ENCODE measurements at regions not wholly inside any gene's neighbourhood (a gene's known extent, or its start where the extent isn't known, plus 50 kb on each side); places are given as distances from the start of the nearest gene placed in this dataset.
"Not testable (repeated sequence)": the region's sequence is repeated elsewhere in the genome, so short reads cannot be mapped to it uniquely, and the experiment has no call there.

DNA sequence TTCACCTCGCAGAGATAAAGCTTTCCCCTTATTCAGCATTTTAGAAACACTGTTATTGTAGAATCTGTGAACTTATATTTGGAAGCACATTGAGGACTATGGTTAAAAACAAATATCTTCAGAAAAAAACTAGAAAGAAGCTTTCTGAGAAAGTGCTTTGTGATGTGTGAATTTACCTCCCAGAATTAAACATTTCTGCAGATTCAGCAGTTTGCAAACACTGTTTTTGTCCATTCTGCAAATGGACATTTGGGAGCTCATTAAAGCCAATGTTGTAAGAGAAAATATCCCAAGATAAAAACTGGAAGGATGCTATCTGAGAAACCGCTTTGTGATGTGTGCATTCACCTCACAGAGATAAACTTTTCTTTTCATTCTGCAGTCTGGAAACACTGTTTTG lies 272.7 kb downstream of the OR4A5 start:
- no peak for DNase-seq
- Histone ChIP-seq H3K27me3 (no peaks in the 10 kb centered on the region), H3K9me3 (replicated peaks in 1 of 3) (peaks cover 0 to 14% (median 0%) of the 10 kb centered on the region in 3 donors), H3K27ac (no peak overlapping the region), H3K36me3 (replicated peaks in 1 of 2) (no peaks in the 10 kb centered on the region), H3K4me3 (no peak overlapping the region), H3K4me1 (replicated peaks in 1 of 2) (no peaks in the 10 kb centered on the region)
- WGBS, 4 donors, result 27 to 49% (median 44%) methylated on average over 2 of the region's 2 CpGs
- TF ChIP-seq CTCF (IDR thresholded peaks at IDR 0.05), result no peak
- intact Hi-C loops (cut with DNase I), result no loop called here

GRCh38 chr11:54985731-54986130 lies 276.2 kb upstream of the TRIM48 start:
- Histone ChIP-seq H3K4me1 (replicated peaks in 1 of 2) (no peaks in the 10 kb centered on the region), H3K27me3 (no peaks in the 10 kb centered on the region), H3K4me3 (no peak overlapping the region), H3K36me3 (replicated peaks in 1 of 2) (no peaks in the 10 kb centered on the region), H3K27ac (no peak overlapping the region), H3K9me3 (replicated peaks in 1 of 3) (peaks cover 0 to 12% (median 0%) of the 10 kb centered on the region in 3 donors)
- intact Hi-C loops (cut with DNase I), result no loop called here
- WGBS, 4 donors, result 83 to 94% (median 88%) methylated on average over 1 of the region's 1 CpG
- no peak for TF ChIP-seq POLR2A (IDR thresholded peaks at IDR 0.05)
- no peak for TF ChIP-seq CTCF (IDR thresholded peaks at IDR 0.05)
- no peak for DNase-seq

- intact Hi-C loops (cut with DNase I); H3K4me3 ChIP-seq; H3K27ac ChIP-seq; H3K4me1 ChIP-seq (replicated peaks in 1 of 2); H3K27me3 ChIP-seq; H3K36me3 ChIP-seq (replicated peaks in 1 of 2); DNase-seq: not testable (repeated sequence)
- WGBS, 4 donors, result 67 to 81% (median 68%) methylated on average over 2 of the region's 2 CpGs
- H3K9me3 ChIP-seq (replicated peaks in 1 of 3), result peaks cover 0 to 25% (median 0%) of the 10 kb centered on the region in 3 donors
Measured at GRCh38 chr11:55028837-55029236, 233.1 kb upstream of the TRIM48 start.

DNA sequence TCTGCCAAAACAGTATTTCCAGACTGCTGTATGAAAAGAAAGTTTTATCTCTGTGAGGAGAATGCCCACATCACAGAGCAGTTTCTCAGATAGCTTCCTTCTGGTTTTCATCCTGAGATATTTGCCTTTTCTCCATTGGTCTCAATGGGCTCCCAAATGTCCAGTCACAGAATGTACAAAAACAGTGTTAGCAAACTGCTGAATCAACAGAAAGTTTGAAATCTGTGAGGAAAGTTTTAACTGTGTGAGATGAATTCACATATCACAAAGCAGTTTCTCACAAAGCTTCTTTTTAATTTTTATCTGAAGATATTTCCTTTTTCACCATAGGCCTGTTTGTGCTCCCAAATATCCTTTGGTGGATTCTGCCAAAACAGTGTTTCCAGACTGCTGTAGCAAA lies 207.2 kb upstream of the TRIM48 start:
- Histone ChIP-seq H3K4me1 (replicated peaks in 1 of 2) (no peaks in the 10 kb centered on the region), H3K27ac (no peak overlapping the region), H3K4me3 (no peak overlapping the region), H3K9me3 (replicated peaks in 1 of 3) (peaks cover 0 to 22% (median 13%) of the 10 kb centered on the region in 3 donors), H3K27me3 (no peaks in the 10 kb centered on the region), H3K36me3 (replicated peaks in 1 of 2) (no peaks in the 10 kb centered on the region)
- intact Hi-C loops (cut with DNase I), result no loop called here
- TF ChIP-seq POLR2A (IDR thresholded peaks at IDR 0.05) (no peak), CTCF (IDR thresholded peaks at IDR 0.05) (no peak)
- DNase-seq, result no peak

- H3K27me3 ChIP-seq; H3K9me3 ChIP-seq (replicated peaks in 1 of 3); H3K36me3 ChIP-seq (replicated peaks in 1 of 2); H3K27ac ChIP-seq; intact Hi-C loops (cut with DNase I); H3K4me3 ChIP-seq; H3K4me1 ChIP-seq (replicated peaks in 1 of 2); DNase-seq: not testable (repeated sequence)
- 80 to 88% (median 80%) methylated on average over 9 of the region's 9 CpGs for WGBS, 4 donors
Measured at GRCh38 chr11:55084588-55084987, 177.4 kb upstream of the TRIM48 start.
